Astrocyte of the cerebellum (primary cell): ENCODE measurements at regions not wholly inside any gene's neighbourhood (a gene's known extent, or its start where the extent isn't known, plus 50 kb on each side); places are given as distances from the start of the nearest gene placed in this dataset.

ENCODE experiments used
- DNase-seq: peaks from one replicate; pipeline ENCODE4 v3.0.0-alpha.2; 2011; ENCODE audit warnings: low read depth
- H3K4me3 ChIP-seq: 2 replicates; pipeline ENCODE4 v1.5.1; 2011; ENCODE audit warnings: mild to moderate bottlenecking, low read depth, low read length, moderate library complexity
- in situ Hi-C: cut with HindIII; loops from 2 replicates; pipeline ENCODE4 v1.10.0; 2017; ENCODE audit warnings: low sequenced_read_pairs
- TF ChIP-seq, protein P1 (sequence below): IDR thresholded peaks from 2 replicates; pipeline ENCODE4 v1.5.1; 2012; ENCODE audit warnings: low read length, low read depth, moderate library complexity, mild to moderate bottlenecking; ENCODE audit errors: missing control alignments

DNA sequence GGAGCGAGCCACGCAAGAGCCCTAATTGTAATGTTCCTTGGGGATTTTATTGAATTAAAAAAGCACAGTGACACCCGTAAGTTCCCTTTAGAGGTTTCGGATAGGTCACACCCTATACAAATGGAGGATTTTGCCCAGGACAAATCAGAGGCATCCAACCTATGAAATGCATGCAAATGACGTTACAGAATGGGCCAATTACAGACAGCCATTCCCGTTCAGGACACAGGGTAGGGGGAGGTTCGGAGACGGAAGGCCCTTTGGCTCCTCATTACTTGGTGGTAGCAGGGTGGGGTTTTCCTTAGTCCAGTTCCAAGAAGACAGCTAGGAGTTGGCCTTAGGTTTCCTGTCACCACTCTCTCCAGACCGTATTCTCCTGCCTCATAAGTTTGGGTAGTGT lies 754.1 kb downstream of the IPMK start:
- no peak for DNase-seq
- no peak overlapping the region for H3K4me3 ChIP-seq
- in situ Hi-C loops, result no loop called here
- TF ChIP-seq, protein P1, sequence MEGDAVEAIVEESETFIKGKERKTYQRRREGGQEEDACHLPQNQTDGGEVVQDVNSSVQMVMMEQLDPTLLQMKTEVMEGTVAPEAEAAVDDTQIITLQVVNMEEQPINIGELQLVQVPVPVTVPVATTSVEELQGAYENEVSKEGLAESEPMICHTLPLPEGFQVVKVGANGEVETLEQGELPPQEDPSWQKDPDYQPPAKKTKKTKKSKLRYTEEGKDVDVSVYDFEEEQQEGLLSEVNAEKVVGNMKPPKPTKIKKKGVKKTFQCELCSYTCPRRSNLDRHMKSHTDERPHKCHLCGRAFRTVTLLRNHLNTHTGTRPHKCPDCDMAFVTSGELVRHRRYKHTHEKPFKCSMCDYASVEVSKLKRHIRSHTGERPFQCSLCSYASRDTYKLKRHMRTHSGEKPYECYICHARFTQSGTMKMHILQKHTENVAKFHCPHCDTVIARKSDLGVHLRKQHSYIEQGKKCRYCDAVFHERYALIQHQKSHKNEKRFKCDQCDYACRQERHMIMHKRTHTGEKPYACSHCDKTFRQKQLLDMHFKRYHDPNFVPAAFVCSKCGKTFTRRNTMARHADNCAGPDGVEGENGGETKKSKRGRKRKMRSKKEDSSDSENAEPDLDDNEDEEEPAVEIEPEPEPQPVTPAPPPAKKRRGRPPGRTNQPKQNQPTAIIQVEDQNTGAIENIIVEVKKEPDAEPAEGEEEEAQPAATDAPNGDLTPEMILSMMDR, result no peak

DNA sequence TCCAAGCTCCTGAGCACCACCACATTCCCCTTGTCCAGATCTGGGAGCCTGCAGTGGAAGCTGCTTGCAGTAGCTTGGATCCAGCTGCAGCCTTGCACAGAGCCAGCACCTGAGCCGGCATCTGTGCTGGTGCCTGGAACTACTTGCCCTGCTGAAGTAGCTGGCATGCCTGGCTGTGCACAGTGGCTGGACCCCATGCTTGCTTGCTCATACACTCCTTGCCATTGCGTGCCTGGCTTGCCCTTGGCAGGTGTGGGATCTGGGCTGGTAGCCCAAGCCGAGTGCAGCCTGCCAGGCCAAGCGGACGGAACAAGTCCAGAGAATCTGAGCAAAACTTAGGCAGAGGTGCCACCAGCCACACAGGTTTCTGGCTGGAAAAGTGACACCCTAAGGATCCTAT lies 759.9 kb downstream of the IPMK start:
- in situ Hi-C loops, result no loop called here

DNA sequence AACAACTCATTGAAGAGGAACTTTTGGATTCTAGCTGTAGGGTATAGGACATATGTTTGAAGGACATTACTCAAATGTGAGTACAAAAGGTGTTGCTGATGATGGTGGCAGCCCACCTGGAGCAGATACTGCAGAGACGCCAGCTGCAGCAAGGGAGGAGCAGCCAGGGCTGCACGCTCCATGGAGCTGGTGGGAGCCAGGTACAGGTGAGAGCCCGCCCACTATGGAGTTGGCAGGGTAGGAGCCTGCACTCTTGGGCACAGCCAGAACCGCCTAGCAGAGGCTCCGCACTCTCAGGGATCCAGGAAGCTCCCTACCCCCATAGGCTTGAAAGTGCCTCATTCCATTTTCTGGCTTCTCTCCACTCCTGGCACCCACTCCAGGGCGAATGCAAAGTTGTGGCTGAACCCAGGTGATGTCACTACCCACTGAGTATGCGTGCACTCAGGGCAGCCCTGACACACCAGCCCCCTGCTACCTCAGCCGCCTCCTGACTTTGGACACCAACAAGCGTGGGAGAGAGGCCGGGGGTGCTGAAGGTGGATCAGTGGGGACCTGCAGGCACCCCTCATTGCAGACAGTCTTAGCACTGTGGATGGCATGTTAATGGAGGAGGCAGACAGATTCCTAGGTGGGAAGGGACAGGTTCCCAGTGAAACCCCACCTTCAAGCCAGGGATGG lies 761.1 kb downstream of the IPMK start:
- TF ChIP-seq, protein P1, result no peak
- no peak overlapping the region for H3K4me3 ChIP-seq
- in situ Hi-C loops, result no loop called here
- no peak for DNase-seq

More for the DNA sequence above, 759.9 kb downstream of the IPMK start:
- DNase-seq, result no peak
- H3K4me3 ChIP-seq, result no peak overlapping the region
- TF ChIP-seq, protein P1, result no peak

DNA sequence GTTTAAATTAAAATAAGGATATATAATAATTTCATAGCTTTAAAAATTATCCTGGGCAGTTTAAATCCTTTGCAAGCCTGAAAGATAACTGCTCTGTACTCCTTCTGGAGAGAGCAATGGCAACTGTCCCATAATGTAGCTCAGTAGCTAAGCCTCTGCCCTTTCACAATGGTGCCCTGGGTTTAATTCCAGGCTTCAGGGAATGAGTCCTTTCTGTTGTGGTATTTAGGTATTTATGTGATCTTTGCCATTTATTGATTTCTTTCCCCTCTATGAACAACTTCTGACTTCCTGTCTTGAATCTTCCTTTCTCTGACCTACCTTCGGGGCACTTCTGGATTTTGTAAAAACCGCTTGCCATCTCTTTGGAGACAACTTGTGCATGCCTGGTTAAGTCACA lies 773.2 kb downstream of the IPMK start:
- TF ChIP-seq, protein P1, result no peak
- DNase-seq, result no peak
- H3K4me3 ChIP-seq, result no peak overlapping the region
- in situ Hi-C loops, result no loop called here

DNA sequence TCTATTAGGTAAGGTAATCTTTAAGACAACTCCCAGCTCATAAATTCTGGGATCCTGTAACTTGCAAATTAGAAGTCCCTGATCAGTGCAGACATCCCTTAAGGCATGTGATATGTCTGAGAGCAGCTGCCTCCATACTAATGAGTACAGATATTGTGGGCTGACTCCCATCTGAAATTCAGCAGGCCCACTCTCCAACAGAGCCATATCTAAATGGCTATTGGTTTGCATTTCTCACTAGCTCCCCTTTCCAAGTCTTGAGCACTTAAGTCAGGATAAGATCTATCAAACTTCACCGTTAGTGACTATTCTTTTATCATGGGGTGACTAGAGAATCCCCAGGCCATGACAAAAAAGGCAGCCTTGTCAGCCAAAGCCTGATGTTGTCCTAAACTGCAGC lies 785.4 kb downstream of the IPMK start:
- DNase-seq, result no peak
- no peak overlapping the region for H3K4me3 ChIP-seq
- in situ Hi-C loops, result no loop called here
- TF ChIP-seq, protein P1, result no peak

DNA sequence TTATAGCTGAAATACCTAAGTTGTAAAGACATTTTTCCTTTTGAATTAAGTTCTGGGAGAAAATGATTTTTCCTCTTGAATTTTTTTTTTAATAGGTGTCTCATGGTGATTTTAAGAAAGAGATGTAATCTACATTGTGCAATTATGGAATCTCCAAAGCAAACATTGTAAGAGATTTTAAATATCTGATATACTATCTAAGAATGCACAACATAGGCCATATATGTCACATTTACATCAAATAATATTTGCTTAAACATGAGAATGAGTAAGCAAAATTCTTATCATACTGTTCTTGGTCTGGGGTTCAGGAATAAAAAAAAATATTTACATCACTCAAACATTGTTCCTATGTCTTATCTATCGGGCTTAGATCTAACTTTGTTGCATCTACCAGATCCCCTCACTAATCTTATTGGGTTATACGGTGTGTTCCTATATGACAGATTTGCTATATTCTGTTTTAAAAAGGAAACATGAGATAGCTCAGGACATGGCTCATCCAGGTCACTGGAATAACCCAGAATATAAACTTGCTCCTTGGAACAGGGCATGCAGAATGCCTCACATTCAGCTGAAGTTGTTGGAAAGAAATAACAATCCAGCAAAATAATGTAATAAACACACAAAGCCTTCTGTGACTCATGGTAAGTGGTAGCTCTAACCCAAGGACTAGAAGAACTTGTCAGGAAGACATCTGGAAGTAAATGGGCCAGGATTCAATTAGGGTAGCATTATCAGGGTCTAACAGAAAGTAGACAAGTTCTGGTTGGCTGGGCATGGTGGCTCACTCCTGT lies 794.7 kb downstream of the IPMK start:
- in situ Hi-C loops, result no loop called here
- no peak for DNase-seq
- H3K4me3 ChIP-seq, result no peak overlapping the region
- TF ChIP-seq, protein P1, result no peak
